Limb (tissue), 2 donors: ENCODE measurements at regions not wholly inside any gene's neighbourhood (a gene's known extent, or its start where the extent isn't known, plus 50 kb on each side); places are given as distances from the start of the nearest gene placed in this dataset.

ENCODE experiments used
- DNase-seq, 2 donors: peaks; one replicate each; pipeline ENCODE4 v3.0.0-alpha.2; 2016; ENCODE audit errors: extremely low spot score in 2 of 2

- no peak for DNase-seq
Measured at GRCh38 chr19:31402529-31403316, 53.5 kb upstream of the TSHZ3 start.

- DNase-seq = no peak
Measured at GRCh38 chr19:31406106-31406505, 56.9 kb upstream of the TSHZ3 start.

- DNase-seq = no peak
Measured at GRCh38 chr19:31408460-31409124, 59.4 kb upstream of the TSHZ3 start.

GRCh38 chr19:31413353-31413752 lies 64.1 kb upstream of the TSHZ3 start:
- no peak for DNase-seq

GRCh38 chr19:31415322-31415721 lies 66.1 kb upstream of the TSHZ3 start:
- DNase-seq = no peak

- DNase-seq = no peak
Measured at GRCh38 chr19:31416548-31416947, 67.3 kb upstream of the TSHZ3 start.

GRCh38 chr19:31418055-31418454 lies 68.8 kb upstream of the TSHZ3 start:
- DNase-seq = no peak

- no peak for DNase-seq
Measured at GRCh38 chr19:31418692-31419430, 69.6 kb upstream of the TSHZ3 start.

- DNase-seq = no peak
Measured at GRCh38 chr19:31419871-31420445, 70.7 kb upstream of the TSHZ3 start.

- DNase-seq = no peak
Measured at GRCh38 chr19:31421082-31421481, 71.8 kb upstream of the TSHZ3 start.

- DNase-seq = no peak
Measured at GRCh38 chr19:31421856-31422255, 72.6 kb upstream of the TSHZ3 start.

GRCh38 chr19:31423896-31424295 lies 74.7 kb upstream of the TSHZ3 start:
- no peak for DNase-seq

- no peak for DNase-seq
Measured at GRCh38 chr19:31424861-31425620, 75.8 kb upstream of the TSHZ3 start.

- DNase-seq = no peak
Measured at GRCh38 chr19:31427857-31428256, 78.6 kb upstream of the TSHZ3 start.

GRCh38 chr19:31430381-31430780 lies 81.1 kb upstream of the TSHZ3 start:
- no peak for DNase-seq

GRCh38 chr19:31432201-31432810 lies 83.1 kb upstream of the TSHZ3 start:
- no peak for DNase-seq

- DNase-seq = no peak
Measured at GRCh38 chr19:31436121-31436776, 87.0 kb upstream of the TSHZ3 start.

GRCh38 chr19:31438401-31439269 lies 89.4 kb upstream of the TSHZ3 start:
- DNase-seq = no peak

- no peak for DNase-seq
Measured at GRCh38 chr19:31439270-31439573, 90.0 kb upstream of the TSHZ3 start.

- no peak for DNase-seq
Measured at GRCh38 chr19:31444931-31445330, 95.7 kb upstream of the TSHZ3 start.
